GM12891 (cell line): ENCODE measurements at regions not wholly inside any gene's neighbourhood (a gene's known extent, or its start where the extent isn't known, plus 50 kb on each side); places are given as distances from the start of the nearest gene placed in this dataset.

Experiments used
- PAX5 ChIP-seq: IDR thresholded peaks from 2 replicates; pipeline ENCODE4 v1.6.1; 2011; ENCODE audit warnings: low read length, moderate library complexity, mild to moderate bottlenecking; ENCODE audit not compliant: insufficient read depth, severe bottlenecking
- POLR2A ChIP-seq: IDR thresholded peaks from 2 replicates; pipeline ENCODE4 v1.6.1; 2011; ENCODE audit warnings: low read depth, low read length, control low read depth
- POLR2AphosphoS5 ChIP-seq: IDR thresholded peaks from 2 replicates; pipeline ENCODE4 v1.6.1; 2011; ENCODE audit warnings: low read depth, low read length, control low read depth
- POU2F2 ChIP-seq: IDR thresholded peaks from 2 replicates; pipeline ENCODE4 v1.6.1; 2011; ENCODE audit warnings: low read depth, mild to moderate bottlenecking, control low read depth, low read length, moderate library complexity
- SPI1 ChIP-seq: IDR thresholded peaks from 2 replicates; pipeline ENCODE4 v1.6.1; 2011; ENCODE audit warnings: low read depth, low read length, control low read depth
- TAF1 ChIP-seq: IDR thresholded peaks from 2 replicates; pipeline ENCODE4 v1.6.1; 2011; ENCODE audit warnings: low read depth, low read length, control low read depth

DNA sequence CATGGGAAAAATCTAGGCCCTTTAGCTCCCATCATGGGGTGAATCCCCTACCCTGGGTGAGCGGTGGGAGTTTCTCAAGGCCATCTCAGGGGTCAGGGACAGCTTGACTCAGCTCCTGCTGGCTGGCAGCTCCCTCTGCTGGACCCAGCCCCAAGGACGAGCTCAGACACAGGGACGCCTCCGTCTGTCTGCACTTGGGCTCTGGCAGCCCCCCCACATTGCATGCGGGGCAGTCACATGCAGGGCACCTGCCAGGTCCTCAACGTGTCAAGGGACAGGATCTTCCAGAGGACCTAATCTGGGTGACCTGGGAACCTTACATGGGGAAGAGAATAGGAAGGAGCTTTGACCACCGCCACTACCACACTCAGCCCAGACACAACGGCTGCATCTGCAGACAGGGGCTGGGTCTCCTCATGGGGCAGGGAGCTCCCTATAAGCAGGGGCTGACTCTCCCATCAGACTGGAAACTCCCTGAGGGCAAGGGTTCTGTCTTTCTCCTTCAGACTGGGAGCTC is 173.4 kb downstream of the MRPL14 start:
- TF ChIP-seq TAF1: no peak
- TF ChIP-seq POLR2AphosphoS5: no peak
- no peak for TF ChIP-seq POLR2A
- TF ChIP-seq SPI1: no peak
- TF ChIP-seq POU2F2: no peak
- TF ChIP-seq PAX5: no peak
